Stimulated activated CD8-positive, alpha-beta memory T cell treated with anti-CD3 and anti-CD28 coated beads, Interleukin-12 subunit alpha, Interleukin-12 subunit beta, amount 100 ng/mL, for 1 hour (primary cell): ENCODE measurements at regions not wholly inside any gene's neighbourhood (a gene's known extent, or its start where the extent isn't known, plus 50 kb on each side); places are given as distances from the start of the nearest gene placed in this dataset.
A peak's percentile ranks its signal among the peaks of the same experiment; 100 is the strongest.
"Not testable (repeated sequence)": the region's sequence is repeated elsewhere in the genome, so short reads cannot be mapped to it uniquely, and the experiment has no call there.

Source experiments
- DNase-seq: peaks from one replicate; pipeline ENCODE4 v3.0.0-alpha.2; 2020; ENCODE audit warnings: low read depth

DNA sequence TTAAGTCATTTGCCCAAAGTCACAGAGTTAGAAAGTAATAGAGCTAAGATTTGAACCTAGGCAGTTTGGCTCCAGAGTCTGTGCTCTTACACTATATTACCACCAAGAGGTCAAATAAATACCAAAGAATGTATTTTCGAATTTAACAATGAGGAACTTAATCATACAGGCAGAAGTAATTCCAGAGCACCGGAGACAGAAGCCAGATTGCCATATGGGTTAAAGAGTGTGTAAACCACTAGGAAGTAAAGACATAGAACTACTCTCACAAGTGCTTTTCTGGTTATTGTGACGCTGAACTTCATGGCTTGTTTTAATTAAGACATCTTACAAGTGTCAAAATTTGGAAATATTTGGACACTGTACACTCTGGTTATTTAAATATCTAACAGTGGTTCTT is 114.5 kb upstream of the NBPF19 start:
- DNase-seq: not testable (repeated sequence)

DNA sequence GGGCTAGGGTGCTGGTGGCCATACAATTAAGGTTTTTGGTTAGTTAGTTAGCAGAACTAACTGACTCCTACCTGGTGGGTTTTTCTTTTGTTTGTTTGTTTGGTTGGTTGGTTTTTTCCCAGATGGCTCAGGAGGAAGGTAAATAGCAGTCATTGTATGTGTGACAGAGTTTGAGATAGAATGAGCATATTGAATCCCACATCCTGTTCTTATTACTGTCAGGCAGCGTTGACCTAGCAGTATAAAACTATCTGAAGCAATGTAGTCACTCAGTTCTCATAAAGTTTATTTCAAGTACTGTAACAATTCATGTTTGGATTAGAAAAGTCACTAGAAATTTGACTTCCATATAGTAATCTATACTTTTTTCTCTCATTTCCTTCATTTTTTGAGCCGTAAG is 113.5 kb upstream of the NBPF19 start:
- not testable (repeated sequence) for DNase-seq

DNA sequence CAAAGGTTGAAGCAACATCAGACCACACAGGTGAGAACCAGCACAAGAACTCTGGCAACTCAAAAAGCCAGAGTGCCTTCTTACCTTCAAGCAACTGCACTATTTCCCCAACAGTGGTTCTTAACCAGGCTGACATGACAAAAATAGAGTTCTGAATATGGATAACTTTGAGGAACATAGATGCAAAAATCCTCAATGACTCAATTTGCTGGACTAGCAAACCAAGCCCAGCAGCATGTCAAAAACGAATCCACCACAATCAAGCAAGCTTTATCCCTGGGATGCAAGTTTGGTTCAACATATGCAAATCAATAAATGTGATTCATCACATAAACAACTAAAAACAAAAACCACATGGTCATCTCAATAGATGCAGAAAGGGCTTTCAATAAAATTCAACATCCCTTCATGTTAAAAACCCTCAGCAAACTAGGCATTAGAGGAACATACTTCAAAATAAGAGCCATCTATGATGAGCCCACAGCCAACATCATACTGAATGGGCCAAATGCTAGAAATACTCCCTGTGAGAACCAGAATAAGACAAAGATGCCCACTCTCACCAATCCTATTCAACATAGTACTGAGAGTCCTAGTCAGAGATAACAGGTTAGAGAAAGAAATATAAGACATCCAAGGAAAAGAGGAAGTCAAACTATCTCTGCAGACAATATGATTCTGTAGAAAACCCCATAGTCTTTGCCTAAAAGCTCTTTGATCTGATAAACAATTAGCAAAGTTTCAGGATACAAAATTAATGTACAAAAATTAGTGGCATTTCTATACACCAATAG is 110.5 kb upstream of the NBPF19 start:
- not testable (repeated sequence) for DNase-seq

DNA sequence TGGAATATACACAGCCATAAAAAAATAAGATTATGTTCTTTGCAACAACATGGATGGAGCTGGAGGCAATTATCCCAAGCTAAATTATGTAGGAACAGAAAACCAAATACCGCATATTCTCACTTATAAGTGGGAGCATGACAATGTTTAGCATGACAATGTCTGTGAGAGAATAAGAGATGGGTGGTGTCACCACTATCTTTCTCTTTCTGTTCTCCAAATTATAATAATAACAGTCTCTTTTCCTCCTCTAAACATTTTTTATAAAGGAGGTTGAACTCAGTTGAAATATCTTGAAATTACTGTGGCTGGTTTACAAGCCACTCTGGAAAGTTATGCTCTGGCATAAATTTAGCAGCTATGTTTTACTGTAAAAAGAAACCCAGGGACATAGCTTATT is 108.4 kb upstream of the NBPF19 start:
- not testable (repeated sequence) for DNase-seq

DNA sequence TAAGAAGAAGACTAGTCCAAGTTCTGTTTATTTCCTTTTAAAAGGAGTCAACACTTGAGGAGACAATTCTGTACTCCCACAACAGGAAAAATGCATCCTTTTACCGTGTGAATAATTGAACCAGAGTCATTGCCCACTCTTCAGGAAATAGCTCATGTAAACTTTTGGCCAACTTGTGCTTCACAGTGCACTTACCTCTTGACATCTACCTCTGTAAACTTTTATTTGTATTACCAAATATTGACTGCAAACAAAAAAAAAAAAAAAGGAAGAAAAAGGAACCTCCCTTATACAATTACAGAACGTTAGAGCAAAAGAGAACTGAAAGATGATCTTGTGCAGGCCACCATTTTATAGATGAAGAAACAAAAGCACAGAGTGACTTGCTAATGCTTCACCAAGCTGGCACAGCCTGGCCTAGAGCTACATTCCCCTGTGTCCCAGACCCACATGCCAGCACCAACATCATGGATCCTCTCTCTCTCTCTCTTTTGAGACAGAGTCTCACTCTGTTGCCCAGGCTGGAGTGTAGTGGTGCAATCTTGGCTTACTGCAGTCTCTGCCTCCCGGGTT is 107.3 kb upstream of the NBPF19 start:
- DNase-seq: not testable (repeated sequence)

DNA sequence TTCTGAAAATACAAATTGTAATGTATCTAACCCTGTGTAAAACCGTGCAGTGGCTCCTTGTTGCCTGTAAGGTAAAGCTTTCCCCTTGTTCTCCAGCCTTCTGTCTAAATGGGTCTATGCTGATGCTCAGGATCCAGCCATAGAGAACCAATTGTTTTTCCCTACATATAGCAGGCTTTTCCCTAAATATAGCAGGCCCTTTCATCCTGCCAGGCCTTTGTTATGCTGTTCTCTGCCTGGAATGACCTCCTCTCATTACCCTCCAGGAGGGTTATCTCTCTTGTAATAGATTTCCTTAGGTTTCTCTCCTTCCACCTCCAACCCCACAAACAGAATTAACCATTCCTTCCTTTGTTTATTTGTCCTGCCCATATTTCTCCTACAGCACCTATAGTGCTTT is 106.5 kb upstream of the NBPF19 start:
- not testable (repeated sequence) for DNase-seq

DNA sequence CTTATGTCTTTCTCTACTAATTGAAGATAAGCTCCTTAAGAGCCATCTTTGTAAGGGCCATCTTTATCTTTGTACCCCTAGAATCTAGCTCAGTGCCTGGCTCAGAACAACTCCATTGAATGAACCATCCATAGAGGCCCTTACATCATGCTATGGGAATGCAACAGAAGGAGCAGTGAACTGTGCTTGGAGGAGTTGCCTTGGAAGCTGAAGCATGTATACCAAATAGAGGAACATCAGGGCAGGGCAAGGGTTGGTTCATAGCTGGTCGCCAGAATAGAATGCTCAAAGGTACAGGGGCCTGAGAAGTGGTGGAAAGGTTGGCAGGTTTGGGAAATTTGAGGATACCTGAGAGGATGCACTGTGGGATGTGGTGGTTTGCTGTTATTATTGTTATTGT is 105.8 kb upstream of the NBPF19 start:
- not testable (repeated sequence) for DNase-seq

DNA sequence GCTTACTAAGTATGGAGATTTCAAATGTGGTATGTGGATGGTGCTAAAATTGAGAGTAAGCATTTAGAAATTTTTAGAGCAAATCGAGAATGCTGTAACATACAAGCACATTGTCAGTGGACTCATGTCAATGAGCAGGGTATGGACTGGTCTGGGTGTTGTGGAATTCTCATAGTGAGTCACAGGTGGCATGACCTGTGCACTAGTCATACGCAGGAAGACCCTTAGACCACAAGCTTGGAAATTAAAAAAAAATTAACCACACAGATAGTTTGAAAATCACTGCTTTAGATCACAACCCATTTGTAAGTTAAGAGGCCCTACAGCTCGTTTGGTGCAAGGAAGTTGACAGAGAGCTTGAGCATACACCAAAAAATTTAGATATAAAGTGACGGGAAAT is 102.9 kb upstream of the NBPF19 start:
- DNase-seq: not testable (repeated sequence)

DNA sequence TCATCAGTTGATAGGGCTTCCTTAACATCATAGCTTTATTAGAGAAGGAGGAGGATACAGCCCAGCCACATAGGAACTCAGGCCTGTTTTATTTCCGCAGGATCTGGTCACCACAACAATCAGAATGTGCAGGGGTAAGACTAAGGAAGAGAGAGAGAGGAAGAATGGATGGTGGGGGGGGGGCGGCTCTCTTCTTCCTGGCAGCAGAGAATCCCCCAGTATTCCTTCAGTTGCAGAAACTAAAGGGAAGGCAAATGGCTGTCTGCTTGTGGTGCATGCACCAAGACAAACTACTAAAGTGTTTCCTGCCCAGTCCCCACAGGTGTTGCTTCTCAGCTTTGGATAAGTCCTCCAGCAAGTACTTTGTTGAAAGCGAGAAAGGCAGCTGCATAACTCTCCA is 96.4 kb upstream of the NBPF19 start:
- DNase-seq: not testable (repeated sequence)

DNA sequence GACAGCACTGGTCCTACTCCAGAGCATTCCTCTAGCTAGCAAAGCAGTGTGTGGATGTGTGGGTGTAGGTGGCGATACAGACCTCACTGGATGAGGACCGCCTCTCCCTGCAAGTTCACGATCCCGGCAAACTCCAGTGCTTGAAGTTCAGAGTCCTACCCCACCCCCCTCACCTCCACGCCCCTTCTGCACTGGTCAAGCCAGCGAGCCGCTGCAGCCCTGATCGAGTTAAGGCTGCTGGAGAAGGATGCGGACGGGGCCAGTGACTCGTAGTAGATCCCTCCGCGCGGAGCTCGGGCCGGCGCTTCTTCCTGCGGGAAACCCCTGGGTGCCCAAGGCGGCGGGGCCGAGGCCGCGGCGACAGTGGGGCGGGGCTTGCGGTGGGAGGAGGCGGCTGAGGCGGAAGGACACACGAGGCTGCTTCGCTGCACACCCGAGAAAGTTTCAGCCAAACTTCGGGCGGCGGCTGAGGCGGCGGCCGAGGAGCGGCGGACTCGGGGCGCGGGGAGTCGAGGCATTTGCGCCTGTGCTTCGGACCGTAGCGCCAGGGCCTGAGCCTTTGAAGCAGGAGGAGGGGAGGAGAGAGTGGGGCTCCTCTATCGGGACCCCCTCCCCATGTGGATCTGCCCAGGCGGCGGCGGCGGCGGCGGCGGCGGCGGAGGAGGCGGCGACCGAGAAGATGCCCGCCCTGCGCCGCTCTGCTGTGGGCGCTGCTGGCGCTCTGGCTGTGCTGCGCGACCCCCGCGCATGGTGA is 84.5 kb upstream of the NBPF19 start:
- peak; percentile 24 for DNase-seq

DNA sequence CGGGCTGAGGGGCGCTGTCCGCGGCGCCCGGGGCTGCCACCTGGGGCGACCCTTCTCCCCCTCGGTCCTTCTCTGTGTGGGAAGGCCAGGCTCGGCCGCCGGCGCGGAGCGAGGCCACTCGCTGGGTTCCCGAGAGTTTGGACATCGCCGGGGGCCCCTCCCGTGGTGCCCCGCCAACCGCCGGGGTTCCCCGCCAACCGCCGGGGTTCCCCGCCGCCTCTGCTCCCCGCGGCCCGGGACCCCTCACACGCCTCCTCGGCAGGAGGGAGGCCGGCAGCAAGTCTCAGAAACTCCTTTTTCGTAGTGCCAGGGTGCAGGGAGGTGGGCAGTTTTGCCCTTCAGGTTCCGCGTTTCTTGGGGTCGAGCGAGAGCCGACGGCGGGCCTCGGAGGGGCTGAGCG is 83.9 kb upstream of the NBPF19 start:
- DNase-seq: not testable (repeated sequence)

DNA sequence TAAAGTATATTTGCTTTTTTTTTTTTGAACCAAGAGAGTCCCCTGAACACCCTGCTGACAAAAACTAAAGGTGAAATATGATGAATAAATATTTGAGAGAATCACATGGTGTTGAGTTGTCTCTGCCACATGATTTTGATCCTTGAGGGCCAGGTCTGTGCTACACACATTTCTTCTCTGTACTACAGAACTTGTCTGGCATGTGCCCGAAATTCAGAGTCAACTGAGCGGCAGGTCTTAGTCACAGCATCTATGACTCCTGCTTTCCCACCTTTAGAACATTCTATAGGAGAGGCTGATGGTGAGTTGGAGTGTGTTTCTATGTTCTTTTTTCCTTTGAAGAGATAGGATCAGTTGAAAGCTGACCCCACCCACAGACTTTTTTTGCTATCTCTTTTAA is 79.0 kb upstream of the NBPF19 start:
- DNase-seq: not testable (repeated sequence)

DNA sequence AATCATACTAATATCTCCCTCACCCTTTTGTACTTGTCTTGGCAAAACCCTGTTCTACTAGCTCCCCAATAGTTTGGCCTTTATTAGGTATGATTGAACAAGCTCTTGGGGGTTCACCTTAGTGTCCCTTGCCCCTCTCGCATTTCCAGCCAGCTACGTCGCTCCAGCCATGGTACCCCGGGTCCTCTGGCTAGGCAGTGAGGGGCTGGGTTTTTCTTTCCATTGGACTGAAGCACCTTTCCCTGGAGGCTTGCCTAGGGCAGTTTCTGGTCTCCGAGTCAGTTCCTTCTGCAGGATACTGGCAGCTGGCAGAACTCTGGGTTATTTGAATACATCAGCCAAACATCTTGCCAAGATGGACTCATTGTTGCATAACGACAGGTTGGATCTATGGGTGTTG is 76.3 kb upstream of the NBPF19 start:
- DNase-seq: not testable (repeated sequence)

DNA sequence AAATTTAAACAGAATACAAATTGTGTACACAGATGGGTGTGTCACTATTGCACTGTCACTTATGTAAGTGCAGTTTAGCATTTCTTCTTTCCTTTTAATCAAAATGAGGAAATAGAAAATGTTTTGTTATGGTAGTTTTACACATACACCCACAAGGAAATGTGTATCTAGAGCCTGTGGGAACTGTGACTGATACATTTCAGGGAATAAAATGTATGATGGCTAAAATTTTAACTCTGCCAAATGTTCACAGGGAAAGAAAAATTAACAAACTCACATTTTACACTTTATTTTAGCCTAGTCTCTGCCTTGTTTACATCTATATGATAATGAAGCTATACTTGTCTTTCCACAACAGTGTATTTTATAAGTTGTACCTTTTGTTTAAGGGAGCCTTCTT is 66.4 kb upstream of the NBPF19 start:
- not testable (repeated sequence) for DNase-seq

DNA sequence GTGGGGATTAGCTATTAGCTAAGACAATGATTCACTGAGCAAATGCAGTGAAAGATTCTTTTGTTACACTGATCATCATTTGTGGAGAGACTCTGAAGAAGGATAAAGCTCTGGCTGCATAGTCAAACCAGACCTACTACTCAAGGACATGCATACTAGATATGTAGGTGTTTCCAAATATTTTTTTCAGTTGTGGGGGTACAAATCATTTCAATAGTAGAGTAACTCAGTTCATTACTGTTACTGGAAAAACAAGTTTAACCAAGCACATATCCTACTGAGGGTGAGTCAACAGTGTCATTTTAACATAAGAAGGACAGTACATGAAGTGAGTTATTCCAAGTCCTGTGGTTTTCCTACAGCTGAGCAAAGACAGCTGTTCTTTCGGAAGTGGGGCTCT is 59.5 kb upstream of the NBPF19 start:
- not testable (repeated sequence) for DNase-seq

DNA sequence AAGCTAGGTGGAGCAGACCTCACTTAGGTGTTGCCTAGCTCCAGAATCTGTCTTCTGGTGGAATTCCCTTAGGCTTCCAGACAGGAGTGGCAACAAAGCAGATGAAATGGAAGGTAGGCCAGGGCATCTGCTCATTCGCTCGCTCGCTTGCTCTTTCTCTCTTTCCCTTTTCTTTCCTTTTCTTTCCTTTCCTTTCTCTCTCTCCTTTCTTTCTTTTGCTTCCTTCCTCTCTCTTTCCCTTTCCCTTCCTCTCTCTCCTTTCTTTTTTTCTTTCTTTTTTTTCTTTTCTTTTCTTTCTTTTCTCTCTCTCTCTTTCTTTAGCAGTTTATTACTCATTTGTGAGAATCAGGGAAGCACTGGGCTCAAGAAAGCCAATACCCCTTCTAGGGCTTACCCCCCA is 56.1 kb upstream of the NBPF19 start:
- not testable (repeated sequence) for DNase-seq

DNA sequence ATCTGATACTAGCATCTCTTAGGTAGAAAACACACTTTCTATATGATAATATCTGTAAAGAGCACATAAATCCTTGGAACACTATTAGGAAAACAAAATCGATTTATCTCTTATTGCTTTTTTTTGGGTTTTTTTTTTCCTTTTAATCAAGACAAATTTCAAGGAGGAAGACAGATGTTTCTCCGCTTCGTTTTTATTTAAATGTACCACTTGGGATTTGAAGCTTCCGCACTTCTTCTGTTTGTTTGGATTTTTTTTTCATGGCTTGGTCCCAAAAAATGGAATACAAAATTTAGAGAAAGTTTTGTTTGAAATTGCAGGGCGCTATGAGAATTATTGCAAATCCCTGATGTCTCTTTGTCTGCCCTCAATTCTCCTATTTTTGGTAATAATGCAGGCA is 51.7 kb upstream of the NBPF19 start:
- not testable (repeated sequence) for DNase-seq
